Upper lobe of right lung (tissue), 1 donor: ENCODE measurements at regions not wholly inside any gene's neighbourhood (a gene's known extent, or its start where the extent isn't known, plus 50 kb on each side); places are given as distances from the start of the nearest gene placed in this dataset.
A peak's percentile ranks its signal among the peaks of the same experiment; 100 is the strongest.

Experiments
- ATAC-seq: fragments of 200-7000 bp; cut with Tn5 transposase; one replicate; pipeline ENCODE4 v1.9.1; 2020; ENCODE audit warnings: mild to moderate bottlenecking, moderate library complexity
- DNase-seq: peaks from one replicate; pipeline ENCODE4 v3.0.0-alpha.2; 2020
- H3K27ac ChIP-seq: fragments of 200-600 bp; one replicate; pipeline ENCODE4 v1.8.0; 2022
- H3K27me3 ChIP-seq: fragments of 200-600 bp; one replicate; pipeline ENCODE4 v1.8.0; 2022; ENCODE audit warnings: mild to moderate bottlenecking
- H3K36me3 ChIP-seq: fragments of 200-600 bp; one replicate; pipeline ENCODE4 v1.8.0; 2022
- H3K4me1 ChIP-seq: fragments of 200-600 bp; one replicate; pipeline ENCODE4 v1.8.0; 2022
- H3K4me3 ChIP-seq: fragments of 200-600 bp; one replicate; pipeline ENCODE4 v1.8.0; 2022; ENCODE audit warnings: mild to moderate bottlenecking
- H3K9me3 ChIP-seq: fragments of 200-600 bp; one replicate; pipeline ENCODE4 v1.8.0; 2022
- intact Hi-C: fragments of 100-400 bp; cut with DNase I; formaldehyde crosslinking; loops from one replicate; pipeline ENCODE4 v1.11.0; 2022
- TF ChIP-seq, protein P1 (sequence below): fragments of 200-600 bp; IDR thresholded peaks from one replicate; pipeline ENCODE4 v1.8.0; 2022; ENCODE audit warnings: antibody characterized with exemption
- donor health status: DM: no; HTN: yes; CAD: no; lungs with severe emphysema.

DNA sequence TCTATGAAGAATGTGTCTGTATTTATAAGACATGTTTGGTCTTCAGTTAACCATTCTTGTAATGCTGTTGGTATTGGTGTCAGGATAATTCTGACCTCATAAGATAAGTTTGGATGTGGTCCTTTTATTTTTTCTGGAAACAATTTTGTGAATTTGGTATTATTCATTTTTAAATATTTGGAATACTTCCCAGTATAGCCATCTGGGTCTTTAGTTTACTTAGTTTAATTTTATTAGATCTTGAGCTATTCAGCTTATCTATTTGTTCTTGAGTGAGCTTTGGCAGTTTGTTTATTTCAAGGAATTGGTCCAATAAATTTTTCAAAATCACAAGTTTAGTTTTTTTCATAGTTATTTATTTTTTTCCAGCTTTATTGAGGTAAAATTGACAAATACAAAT lies 335.4 kb upstream of the PCDH20 start:
- intact Hi-C loops = no loop called here
- Histone ChIP-seq H3K4me3 (no peak overlapping the region), H3K4me1 (no peaks in the 10 kb centered on the region), H3K9me3 (peaks cover under 1% of the 10 kb centered on the region), H3K36me3 (no peaks in the 10 kb centered on the region), H3K27me3 (no peaks in the 10 kb centered on the region), H3K27ac (no peak overlapping the region)
- DNase-seq (no peak), ATAC-seq (no peak)
- TF ChIP-seq, protein P1, sequence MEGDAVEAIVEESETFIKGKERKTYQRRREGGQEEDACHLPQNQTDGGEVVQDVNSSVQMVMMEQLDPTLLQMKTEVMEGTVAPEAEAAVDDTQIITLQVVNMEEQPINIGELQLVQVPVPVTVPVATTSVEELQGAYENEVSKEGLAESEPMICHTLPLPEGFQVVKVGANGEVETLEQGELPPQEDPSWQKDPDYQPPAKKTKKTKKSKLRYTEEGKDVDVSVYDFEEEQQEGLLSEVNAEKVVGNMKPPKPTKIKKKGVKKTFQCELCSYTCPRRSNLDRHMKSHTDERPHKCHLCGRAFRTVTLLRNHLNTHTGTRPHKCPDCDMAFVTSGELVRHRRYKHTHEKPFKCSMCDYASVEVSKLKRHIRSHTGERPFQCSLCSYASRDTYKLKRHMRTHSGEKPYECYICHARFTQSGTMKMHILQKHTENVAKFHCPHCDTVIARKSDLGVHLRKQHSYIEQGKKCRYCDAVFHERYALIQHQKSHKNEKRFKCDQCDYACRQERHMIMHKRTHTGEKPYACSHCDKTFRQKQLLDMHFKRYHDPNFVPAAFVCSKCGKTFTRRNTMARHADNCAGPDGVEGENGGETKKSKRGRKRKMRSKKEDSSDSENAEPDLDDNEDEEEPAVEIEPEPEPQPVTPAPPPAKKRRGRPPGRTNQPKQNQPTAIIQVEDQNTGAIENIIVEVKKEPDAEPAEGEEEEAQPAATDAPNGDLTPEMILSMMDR = no peak

DNA sequence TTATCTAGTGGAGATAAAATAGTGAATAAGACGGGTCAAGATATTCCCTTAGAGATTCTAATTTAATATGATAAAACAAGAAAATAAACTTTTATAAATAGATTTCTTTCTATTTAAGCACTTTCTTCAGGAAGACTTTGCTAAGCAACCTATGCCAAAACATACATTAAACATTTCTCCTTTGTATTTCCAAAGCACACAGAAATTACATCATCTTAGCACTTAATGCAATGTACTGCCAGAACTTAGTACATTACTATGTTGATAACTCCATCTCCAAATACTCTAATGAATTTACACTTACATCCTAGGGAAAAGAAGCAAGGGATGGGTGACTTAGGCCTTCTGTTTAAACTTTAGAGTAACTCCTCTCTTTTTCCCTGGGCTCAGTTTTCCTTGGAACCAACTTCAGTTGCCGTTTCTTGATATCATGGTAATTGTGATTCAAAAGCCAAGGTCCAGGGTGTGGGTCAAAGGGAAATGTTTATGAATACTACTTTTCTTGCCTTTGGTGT lies 322.6 kb upstream of the PCDH20 start:
- TF ChIP-seq, protein P1 = no peak
- H3K9me3 ChIP-seq = no peaks in the 10 kb centered on the region
- H3K27ac ChIP-seq = no peak overlapping the region
- H3K4me3 ChIP-seq = no peak overlapping the region
- H3K27me3 ChIP-seq = no peaks in the 10 kb centered on the region
- no peak for ATAC-seq
- DNase-seq = no peak
- no peaks in the 10 kb centered on the region for H3K4me1 ChIP-seq
- intact Hi-C loops = no loop called here
- H3K36me3 ChIP-seq = no peaks in the 10 kb centered on the region

DNA sequence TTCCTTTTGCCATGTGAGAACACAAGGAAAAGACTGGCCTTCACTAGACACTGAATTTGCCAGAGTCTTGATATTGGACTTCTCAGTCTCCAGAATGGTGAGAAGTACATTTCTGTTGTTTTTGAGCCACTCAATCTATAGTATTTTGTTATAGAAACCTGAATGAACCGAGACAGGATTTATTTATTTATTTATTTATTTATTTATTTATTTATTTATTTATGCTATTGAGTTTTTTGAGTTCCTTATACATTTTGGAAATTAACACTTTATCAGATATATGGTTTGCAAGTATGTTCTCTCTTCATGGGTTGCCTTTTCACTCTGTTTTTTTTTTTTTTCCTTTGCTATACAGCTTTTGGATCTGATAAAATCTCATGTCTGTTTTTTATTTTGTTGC lies 319.0 kb upstream of the PCDH20 start:
- H3K9me3 ChIP-seq = no peaks in the 10 kb centered on the region
- intact Hi-C loops = no loop called here
- TF ChIP-seq, protein P1 = no peak

DNA sequence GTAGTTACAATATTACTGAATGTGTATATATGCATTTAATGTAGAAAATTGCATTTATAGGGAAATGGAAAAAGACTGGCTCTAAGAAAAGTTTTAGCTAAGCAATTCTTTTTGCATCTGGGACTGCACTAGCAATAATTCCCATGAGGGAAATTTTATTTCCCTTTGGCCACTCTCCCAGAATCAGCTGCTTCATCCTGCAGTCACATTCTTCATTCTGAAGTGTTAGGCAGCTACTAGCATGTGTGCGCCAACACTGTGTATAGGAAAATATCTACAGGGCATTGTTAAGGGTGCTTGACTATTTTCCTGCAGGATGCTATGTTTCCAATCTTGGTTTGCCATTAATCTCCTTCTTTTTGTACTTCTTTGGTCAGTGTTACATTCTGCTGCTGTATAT lies 312.8 kb upstream of the PCDH20 start:
- Histone ChIP-seq H3K9me3 (no peaks in the 10 kb centered on the region), H3K4me3 (no peak overlapping the region), H3K27me3 (no peaks in the 10 kb centered on the region), H3K4me1 (no peaks in the 10 kb centered on the region), H3K36me3 (no peaks in the 10 kb centered on the region), H3K27ac (no peak overlapping the region)
- peak; percentile 53 for ATAC-seq
- intact Hi-C loops = no loop called here
- TF ChIP-seq, protein P1 = no peak
- DNase-seq = no peak

More for the DNA sequence above, 319.0 kb upstream of the PCDH20 start:
- ATAC-seq (no peak), DNase-seq (no peak)
- H3K36me3 ChIP-seq = no peaks in the 10 kb centered on the region
- no peak overlapping the region for H3K4me3 ChIP-seq
- no peak overlapping the region for H3K27ac ChIP-seq
- H3K27me3 ChIP-seq = no peaks in the 10 kb centered on the region
- no peaks in the 10 kb centered on the region for H3K4me1 ChIP-seq

DNA sequence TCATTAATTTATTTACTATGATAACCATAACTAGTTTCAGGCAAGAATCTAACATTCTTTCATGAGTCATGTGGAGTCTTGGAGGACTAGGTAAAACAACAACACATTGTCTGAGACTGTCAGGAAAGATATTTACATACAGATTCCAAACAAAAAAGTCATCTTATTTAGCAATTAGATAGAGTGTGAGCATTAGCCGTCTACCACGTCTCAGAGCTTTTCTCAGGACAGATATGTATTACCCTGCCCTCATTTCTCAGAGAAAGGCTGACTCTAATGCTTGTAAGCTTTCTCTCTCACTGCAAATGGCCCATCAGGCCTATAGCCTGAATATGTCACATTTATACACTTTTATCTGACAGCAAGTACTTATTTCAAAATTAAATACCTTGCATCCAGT lies 312.1 kb upstream of the PCDH20 start:
- intact Hi-C loops = no loop called here
- no peaks in the 10 kb centered on the region for H3K27me3 ChIP-seq
- H3K36me3 ChIP-seq = no peaks in the 10 kb centered on the region
- no peaks in the 10 kb centered on the region for H3K4me1 ChIP-seq
- DNase-seq (no peak), ATAC-seq (no peak)
- TF ChIP-seq, protein P1 = no peak
- no peaks in the 10 kb centered on the region for H3K9me3 ChIP-seq
- H3K27ac ChIP-seq = no peak overlapping the region
- no peak overlapping the region for H3K4me3 ChIP-seq

DNA sequence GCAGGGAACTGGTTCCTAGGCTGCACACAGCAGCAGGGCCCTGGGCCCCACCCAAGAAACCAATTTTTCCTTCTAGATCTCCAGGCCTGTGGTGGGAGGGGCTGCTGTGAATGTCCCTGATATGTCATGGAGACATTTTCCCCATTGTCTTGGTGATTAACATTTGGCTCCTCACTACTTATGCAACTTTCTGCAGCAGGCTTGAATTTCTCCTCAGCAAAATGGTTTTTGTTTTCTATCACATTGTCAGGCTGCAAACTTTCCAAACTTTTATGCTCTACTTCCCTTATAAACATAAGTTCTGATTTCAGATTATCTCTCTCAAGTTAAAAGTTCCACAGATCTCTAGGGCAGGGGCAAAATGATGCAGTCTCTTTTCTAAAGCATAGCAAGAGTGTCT lies 310.2 kb upstream of the PCDH20 start:
- H3K36me3 ChIP-seq = no peaks in the 10 kb centered on the region
- H3K4me3 ChIP-seq = no peak overlapping the region
- TF ChIP-seq, protein P1 = no peak
- H3K27ac ChIP-seq = no peak overlapping the region
- intact Hi-C loops = no loop called here
- DNase-seq (no peak), ATAC-seq (no peak)
- H3K9me3 ChIP-seq = no peaks in the 10 kb centered on the region
- no peaks in the 10 kb centered on the region for H3K4me1 ChIP-seq
- no peaks in the 10 kb centered on the region for H3K27me3 ChIP-seq
